A673 (cell line): ENCODE measurements at regions not wholly inside any gene's neighbourhood (a gene's known extent, or its start where the extent isn't known, plus 50 kb on each side); places are given as distances from the start of the nearest gene placed in this dataset.

ENCODE experiments used
- EZH2 ChIP-seq: fragments of 200-600 bp; sonication (generic); IDR thresholded peaks from 2 replicates; pipeline ENCODE4 v1.6.1; 2017; ENCODE audit warnings: borderline replicate concordance, low read depth, mild to moderate bottlenecking, mixed read lengths, antibody characterized with exemption, low read length; ENCODE audit not compliant: poor library complexity, severe bottlenecking
- TF ChIP-seq, protein P1 (sequence below): fragments of 300-800, 200-600 bp; sonication (generic); conservative IDR thresholded peaks from 2 replicates; pipeline ENCODE4 v1.5.1; 2017; ENCODE audit warnings: low read depth, mild to moderate bottlenecking, antibody characterized with exemption, low read length, moderate library complexity, mixed read lengths

DNA sequence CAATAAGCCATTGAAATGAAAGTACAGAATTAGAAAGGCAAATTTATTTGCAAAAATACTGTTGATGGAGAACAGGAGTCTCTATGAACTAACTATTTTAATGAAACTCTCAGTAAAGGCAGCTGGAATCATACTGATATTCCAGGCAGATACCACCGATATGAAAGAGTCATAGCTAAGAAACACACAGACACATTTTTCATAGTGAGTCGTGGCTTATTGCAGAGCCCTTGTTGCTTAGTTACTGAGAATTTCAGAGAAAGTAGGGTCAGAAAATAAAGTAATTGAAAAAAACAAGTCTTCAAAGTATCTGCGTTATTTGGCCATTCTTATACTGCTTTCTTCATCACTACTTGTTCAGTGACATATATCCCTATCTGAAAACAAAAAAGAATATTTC lies 1890.9 kb downstream of the PCDH9 start:
- TF ChIP-seq, protein P1, sequence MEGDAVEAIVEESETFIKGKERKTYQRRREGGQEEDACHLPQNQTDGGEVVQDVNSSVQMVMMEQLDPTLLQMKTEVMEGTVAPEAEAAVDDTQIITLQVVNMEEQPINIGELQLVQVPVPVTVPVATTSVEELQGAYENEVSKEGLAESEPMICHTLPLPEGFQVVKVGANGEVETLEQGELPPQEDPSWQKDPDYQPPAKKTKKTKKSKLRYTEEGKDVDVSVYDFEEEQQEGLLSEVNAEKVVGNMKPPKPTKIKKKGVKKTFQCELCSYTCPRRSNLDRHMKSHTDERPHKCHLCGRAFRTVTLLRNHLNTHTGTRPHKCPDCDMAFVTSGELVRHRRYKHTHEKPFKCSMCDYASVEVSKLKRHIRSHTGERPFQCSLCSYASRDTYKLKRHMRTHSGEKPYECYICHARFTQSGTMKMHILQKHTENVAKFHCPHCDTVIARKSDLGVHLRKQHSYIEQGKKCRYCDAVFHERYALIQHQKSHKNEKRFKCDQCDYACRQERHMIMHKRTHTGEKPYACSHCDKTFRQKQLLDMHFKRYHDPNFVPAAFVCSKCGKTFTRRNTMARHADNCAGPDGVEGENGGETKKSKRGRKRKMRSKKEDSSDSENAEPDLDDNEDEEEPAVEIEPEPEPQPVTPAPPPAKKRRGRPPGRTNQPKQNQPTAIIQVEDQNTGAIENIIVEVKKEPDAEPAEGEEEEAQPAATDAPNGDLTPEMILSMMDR, result no peak
- no peak for TF ChIP-seq EZH2
